AG08396 (cell line): ENCODE measurements at regions not wholly inside any gene's neighbourhood (a gene's known extent, or its start where the extent isn't known, plus 50 kb on each side); places are given as distances from the start of the nearest gene placed in this dataset.
A peak's percentile ranks its signal among the peaks of the same experiment; 100 is the strongest.

Experiments used
- DNase-seq: peaks from one replicate; pipeline ENCODE4 v3.0.0; 2012; ENCODE audit warnings: low spot score, mixed read lengths

GRCh38 chr3:164572436-164572835 is 505.9 kb downstream of the SI start:
- no peak for DNase-seq

- DNase-seq, result no peak
Measured at GRCh38 chr3:164550857-164551256, 527.4 kb downstream of the SI start.

- DNase-seq, result no peak
Measured at GRCh38 chr3:164539215-164539614, 539.1 kb downstream of the SI start.

GRCh38 chr3:164537485-164537884 is 540.8 kb downstream of the SI start:
- DNase-seq, result no peak

GRCh38 chr3:164533275-164533674 is 545.0 kb downstream of the SI start:
- no peak for DNase-seq

- no peak for DNase-seq
Measured at GRCh38 chr3:164526250-164526649, 552.0 kb downstream of the SI start.

- no peak for DNase-seq
Measured at GRCh38 chr3:164524201-164524600, 554.1 kb downstream of the SI start.

- no peak for DNase-seq
Measured at GRCh38 chr3:164522073-164522763, 556.1 kb downstream of the SI start.

- DNase-seq, result no peak
Measured at GRCh38 chr3:164521644-164522043, 556.7 kb downstream of the SI start.

GRCh38 chr3:164521139-164521538 is 557.2 kb downstream of the SI start:
- no peak for DNase-seq

- no peak for DNase-seq
Measured at GRCh38 chr3:164515256-164515655, 563.0 kb downstream of the SI start.

- DNase-seq, result no peak
Measured at GRCh38 chr3:164514576-164514975, 563.7 kb downstream of the SI start.

GRCh38 chr3:164507886-164508285 is 570.4 kb downstream of the SI start:
- no peak for DNase-seq

GRCh38 chr3:164498917-164499316 is 579.4 kb downstream of the SI start:
- DNase-seq, result no peak

- DNase-seq, result no peak
Measured at GRCh38 chr3:164488893-164489292, 589.4 kb downstream of the SI start.

GRCh38 chr3:164486150-164486549 is 592.1 kb downstream of the SI start:
- DNase-seq, result no peak

GRCh38 chr3:164479978-164480377 is 598.3 kb downstream of the SI start:
- DNase-seq, result no peak

- no peak for DNase-seq
Measured at GRCh38 chr3:164479406-164479805, 598.9 kb downstream of the SI start.

- DNase-seq, result no peak
Measured at GRCh38 chr3:164478323-164478722, 600.0 kb downstream of the SI start.

GRCh38 chr3:164477403-164477802 is 600.9 kb downstream of the SI start:
- no peak for DNase-seq

GRCh38 chr3:164476631-164477030 is 601.7 kb downstream of the SI start:
- no peak for DNase-seq

- DNase-seq, result no peak
Measured at GRCh38 chr3:164470471-164470870, 607.8 kb downstream of the SI start.

GRCh38 chr3:164468055-164468454 is 610.2 kb downstream of the SI start:
- DNase-seq, result no peak

GRCh38 chr3:164467007-164467406 is 611.3 kb downstream of the SI start:
- no peak for DNase-seq

- peak; percentile 6 for DNase-seq
Measured at GRCh38 chr3:164465172-164465571, 613.1 kb downstream of the SI start.
